ENCODE measurements at regions not wholly inside any gene's neighbourhood (a gene's known extent, or its start where the extent isn't known, plus 50 kb on each side); places are given as distances from the start of the nearest gene placed in this dataset.

GRCh38 chr15:69529961-69530633, 77.5 kb downstream of the RPLP1 start:
- TF ChIP-seq CTCF (IDR thresholded peaks at IDR 0.05; ENCODE audit: low read depth, low read length) = no peak
- H3K4me3 ChIP-seq (ENCODE audit: low read depth, low read length) = no peak overlapping the region

- TF ChIP-seq CTCF (IDR thresholded peaks at IDR 0.05; ENCODE audit: low read depth, low read length) = no peak
- H3K4me3 ChIP-seq (ENCODE audit: low read depth, low read length) = no peak overlapping the region
Measured at GRCh38 chr15:69530991-69531664, 78.5 kb downstream of the RPLP1 start.

GRCh38 chr15:69531665-69532027, 79.0 kb downstream of the RPLP1 start:
- H3K4me3 ChIP-seq (ENCODE audit: low read depth, low read length) = no peak overlapping the region
- TF ChIP-seq CTCF (IDR thresholded peaks at IDR 0.05; ENCODE audit: low read depth, low read length) = no peak

GRCh38 chr15:69532066-69532465, 79.4 kb downstream of the RPLP1 start:
- H3K4me3 ChIP-seq (ENCODE audit: low read depth, low read length) = no peak overlapping the region
- TF ChIP-seq CTCF (IDR thresholded peaks at IDR 0.05; ENCODE audit: low read depth, low read length) = no peak

GRCh38 chr15:69532856-69533255, 80.2 kb downstream of the RPLP1 start:
- no peak for TF ChIP-seq CTCF (IDR thresholded peaks at IDR 0.05; ENCODE audit: low read depth, low read length)
- H3K4me3 ChIP-seq (ENCODE audit: low read depth, low read length) = no peak overlapping the region

GRCh38 chr15:69533522-69533921, 80.9 kb downstream of the RPLP1 start:
- TF ChIP-seq CTCF (IDR thresholded peaks at IDR 0.05; ENCODE audit: low read depth, low read length) = no peak
- H3K4me3 ChIP-seq (ENCODE audit: low read depth, low read length) = no peak overlapping the region

- no peak overlapping the region for H3K4me3 ChIP-seq (ENCODE audit: low read depth, low read length)
- no peak for TF ChIP-seq CTCF (IDR thresholded peaks at IDR 0.05; ENCODE audit: low read depth, low read length)
Measured at GRCh38 chr15:69535101-69535638, 82.6 kb downstream of the RPLP1 start.
